Limb (tissue), 2 donors: ENCODE measurements at regions not wholly inside any gene's neighbourhood (a gene's known extent, or its start where the extent isn't known, plus 50 kb on each side); places are given as distances from the start of the nearest gene placed in this dataset.
A peak's percentile ranks its signal among the peaks of the same experiment; 100 is the strongest.
"Not testable (repeated sequence)": the region's sequence is repeated elsewhere in the genome, so short reads cannot be mapped to it uniquely, and the experiment has no call there.

Source experiments
- DNase-seq, 2 donors: peaks; one replicate each; pipeline ENCODE4 v3.0.0-alpha.2; 2016; ENCODE audit errors: extremely low spot score in 2 of 2

DNA sequence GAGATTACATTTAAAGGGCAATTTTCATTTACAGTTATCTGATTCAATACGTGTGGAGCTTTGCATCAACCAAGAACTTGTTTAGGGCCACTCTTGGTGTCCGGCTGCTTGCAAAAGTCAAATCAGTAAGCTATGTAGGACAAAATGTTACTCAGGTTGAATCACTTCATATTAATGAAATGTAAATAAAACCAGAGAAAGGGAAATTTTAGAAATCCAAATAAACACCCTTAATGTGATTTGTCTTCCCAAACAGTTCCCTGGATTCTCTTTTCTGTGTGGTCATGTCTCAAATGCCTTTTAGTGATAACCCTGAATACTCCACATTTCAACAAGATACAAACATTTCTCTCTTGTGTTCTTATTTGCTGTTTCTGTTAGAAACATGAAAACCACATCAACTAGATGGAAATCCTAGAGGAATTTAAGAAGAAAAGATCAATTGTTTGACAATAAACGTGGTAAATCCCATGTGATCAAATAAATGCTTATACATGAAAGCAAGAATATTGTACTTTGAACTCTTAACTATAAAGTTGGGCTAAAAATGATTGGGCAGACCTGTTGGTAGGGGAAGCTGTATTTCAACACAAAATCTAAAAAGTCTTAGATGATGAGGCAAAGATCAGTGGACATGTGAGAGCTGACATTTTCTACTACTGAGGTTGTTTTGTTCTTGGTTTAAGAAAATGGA, 101.3 kb downstream of the CDC42EP3 start:
- no peak for DNase-seq

DNA sequence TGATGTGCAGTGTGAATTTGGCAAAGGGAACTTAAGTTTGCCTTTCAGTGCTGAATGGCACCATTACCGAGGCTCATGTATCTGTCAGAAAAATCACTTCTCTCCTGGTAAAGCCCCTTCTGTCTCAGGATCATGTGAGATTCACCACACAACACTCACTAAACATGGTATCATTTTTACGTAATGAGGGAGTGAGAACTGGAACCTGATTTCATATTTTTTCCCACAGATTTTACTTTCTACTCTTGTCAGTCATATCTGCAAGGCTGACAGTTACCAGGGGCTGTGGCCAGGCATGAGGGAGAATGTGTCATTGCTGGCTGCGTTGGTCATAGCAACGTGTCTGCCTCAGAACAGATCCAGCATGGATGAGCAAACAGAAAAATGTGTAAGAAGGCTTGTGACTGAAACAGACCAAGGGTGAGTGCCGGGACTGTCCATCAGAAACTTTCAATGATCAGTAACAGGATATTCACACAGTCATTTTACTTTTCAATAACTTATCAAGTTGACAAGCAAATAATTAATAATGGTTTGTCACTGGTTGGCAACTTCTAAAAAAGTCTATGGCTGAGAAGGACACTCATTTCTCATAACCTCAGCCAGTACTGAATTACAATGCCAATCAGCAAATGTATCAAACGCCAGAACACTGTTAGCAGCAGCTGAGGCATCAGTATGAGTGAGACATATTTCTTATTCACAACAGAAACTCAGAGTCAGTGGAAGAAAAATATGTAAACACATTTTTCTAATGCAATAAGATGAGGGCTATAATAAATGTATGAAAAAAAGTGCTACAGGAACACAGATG, 100.5 kb downstream of the CDC42EP3 start:
- DNase-seq, result no peak

DNA sequence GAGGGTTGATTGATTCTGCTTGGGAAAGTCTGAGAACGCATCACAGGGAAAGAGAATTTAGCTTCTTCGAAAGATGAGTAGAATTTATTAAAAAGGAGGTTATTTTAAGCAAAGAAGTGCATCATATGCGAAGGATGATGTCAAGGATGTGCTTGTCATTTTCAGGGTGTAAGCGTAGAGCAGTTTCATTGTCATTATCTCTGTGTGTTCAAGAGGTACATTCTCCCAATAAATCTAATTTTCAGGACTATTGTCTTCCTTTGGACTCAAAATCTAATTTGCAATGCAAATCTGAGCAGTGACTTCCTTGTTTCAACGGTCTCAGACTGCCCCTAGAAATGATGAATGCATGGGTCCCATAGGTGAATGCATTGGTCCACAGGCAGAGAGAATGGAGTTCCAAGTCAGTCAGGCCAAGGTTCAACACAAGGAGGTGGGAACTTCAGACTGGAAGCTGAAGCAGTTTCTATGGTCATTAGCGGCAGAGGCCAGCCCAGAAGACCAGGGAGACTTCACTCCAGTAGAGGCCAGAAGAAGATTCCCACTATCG, 99.8 kb downstream of the CDC42EP3 start:
- no peak for DNase-seq

GRCh38 chr2:37573451-37574388, 97.7 kb downstream of the CDC42EP3 start:
- no peak for DNase-seq

DNA sequence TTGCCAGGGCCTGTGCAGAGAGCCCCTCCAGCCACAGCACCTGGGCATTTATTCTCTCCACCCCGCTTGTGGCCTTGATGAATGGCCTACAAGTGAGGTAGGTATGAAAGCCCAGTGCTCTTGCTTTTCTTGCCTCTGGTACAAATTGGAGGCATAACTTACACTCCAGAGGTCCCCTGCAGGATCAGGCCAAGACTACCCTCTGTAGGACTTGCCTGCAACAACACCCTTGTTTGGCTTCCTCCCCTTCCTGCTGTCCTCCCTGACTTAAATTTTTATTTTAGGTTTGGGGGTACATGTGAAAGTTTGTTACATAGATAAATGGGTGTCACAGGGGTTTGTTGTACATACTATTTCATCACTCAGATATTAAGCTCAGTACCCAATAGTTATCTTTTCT, 95.7 kb downstream of the CDC42EP3 start:
- DNase-seq, result no peak

GRCh38 chr2:37576194-37576593, 95.2 kb downstream of the CDC42EP3 start:
- DNase-seq, result not testable (repeated sequence)

DNA sequence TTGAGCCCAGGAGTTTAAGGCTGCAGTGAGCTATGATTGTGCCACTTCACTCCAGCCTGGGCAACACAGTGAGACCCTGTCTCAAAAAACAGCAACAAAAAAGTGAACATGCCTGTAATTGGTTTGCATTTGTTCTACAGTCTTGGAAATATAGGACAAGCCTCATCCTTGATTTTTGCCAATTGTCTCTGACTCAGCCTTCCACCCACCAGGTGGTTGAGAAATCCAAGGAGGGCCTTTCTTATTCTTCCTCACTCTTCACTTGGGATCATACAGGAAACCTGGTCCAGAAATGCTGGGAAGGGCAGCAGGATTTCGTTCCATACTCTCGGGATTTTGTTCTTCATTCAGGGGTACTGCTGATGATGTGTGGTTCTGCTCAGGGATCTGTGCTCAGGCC, 94.6 kb downstream of the CDC42EP3 start:
- DNase-seq, result no peak

GRCh38 chr2:37579192-37579713, 92.2 kb downstream of the CDC42EP3 start:
- DNase-seq, result no peak

- not testable (repeated sequence) for DNase-seq
These were observed 91.5 kb downstream of the CDC42EP3 start for GRCh38 chr2:37579949-37580348.

DNA sequence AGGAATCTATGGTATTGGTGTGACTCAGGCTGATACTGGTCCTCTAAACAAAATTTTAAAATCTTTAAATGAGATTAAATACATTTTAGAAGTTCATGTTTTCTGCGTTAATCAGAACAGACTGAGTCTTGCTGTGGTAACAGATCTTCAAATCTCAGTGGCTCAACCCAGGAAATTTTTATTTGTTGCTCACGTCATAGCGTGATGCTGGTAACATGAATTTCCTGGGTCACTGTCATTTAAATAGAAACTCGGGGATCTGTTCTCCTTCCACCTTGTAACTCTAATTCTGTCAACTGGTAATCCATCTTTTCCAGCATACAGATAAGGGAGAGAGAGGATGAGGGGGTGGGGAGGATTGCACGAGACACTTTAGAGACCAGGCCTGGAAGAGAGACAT, 90.0 kb downstream of the CDC42EP3 start:
- no peak for DNase-seq

DNA sequence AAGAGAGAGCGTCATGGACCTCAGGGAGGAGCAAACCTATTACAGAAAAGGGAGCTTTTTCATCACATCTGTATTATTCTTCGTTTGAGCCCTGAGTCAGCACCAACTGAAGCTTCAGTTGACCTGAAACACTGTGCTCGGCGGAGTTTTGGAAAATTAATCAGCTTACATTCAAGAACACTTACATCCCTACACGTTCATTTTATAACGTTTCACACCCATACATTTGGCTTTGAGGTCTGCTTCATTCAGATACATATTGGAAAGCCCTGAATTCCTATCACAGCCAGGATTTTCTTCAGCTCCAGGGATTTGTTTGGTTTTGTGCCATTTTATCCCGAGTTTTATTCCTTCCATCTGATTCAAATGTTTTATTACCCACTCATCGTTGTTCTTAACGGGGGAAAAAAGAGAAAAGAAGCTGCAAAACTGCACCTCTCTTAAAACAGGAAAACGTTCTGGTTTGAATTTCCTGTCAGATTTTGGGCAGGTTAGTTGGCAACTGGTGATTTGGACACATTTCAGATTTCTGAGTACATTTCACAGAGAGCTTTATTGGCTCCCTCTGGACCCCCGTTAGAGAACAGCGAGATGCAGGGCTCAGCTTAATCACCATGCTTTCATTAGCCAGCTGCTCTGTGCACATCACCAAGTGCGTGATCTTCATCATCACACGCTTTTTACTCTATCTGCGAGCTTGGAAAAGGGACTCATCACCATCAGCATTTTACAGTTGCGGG, 88.8 kb downstream of the CDC42EP3 start:
- peak; percentile 46 to 54 for DNase-seq

- no peak for DNase-seq
These were observed 88.0 kb downstream of the CDC42EP3 start for GRCh38 chr2:37583402-37583801.

DNA sequence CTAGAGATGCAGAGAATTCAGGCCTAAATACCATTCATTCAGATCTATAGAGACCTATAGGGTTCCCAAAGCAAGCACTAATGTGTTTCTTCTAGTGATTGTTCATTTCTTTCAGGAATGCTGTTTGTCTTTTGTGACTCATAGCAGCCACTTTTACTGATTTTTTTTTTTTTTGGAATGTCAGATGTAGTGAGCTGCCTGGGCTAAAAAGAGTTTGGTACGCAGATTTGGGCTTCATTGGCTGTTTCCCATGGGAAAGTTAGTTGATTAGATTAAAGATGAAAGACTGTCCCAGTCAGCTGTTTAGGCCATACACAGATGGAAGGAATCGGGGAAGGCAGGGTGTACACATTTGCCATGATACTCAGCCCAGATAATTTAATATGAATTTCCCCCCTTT, 87.6 kb downstream of the CDC42EP3 start:
- no peak for DNase-seq

GRCh38 chr2:37585295-37585908, 86.0 kb downstream of the CDC42EP3 start:
- DNase-seq, result no peak

- DNase-seq, result no peak
These were observed 85.3 kb downstream of the CDC42EP3 start for GRCh38 chr2:37585982-37586621.

DNA sequence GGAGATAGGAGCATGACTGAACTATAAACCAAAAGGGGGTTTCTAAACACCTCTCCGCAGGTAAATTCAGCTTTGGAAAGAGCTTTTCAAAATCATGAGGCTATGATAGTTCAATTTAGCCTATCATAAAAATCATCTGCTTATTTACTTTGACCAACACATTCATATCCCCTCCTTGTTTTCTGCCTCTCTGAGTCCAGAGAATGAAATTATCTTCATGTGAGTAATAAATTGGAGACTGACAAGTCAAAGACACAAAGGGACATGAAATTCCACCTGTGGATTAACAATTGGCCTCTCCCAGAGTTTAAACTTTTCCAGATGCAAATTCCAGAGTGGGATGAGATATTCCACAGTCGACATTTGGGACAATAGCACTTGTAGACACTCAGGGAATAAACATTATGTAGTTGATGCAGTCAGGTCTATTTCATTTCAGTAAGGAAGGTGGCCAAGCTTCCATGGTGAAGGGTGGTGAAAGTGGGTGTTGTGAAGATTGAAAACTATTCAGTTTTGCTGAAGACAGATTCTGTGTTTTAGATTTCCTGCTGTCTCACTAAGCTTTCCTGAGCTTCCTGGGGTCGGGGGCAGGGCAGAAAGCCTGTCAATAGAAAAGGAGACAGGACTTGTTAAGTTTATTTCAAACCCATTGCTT, 84.7 kb downstream of the CDC42EP3 start:
- DNase-seq, result no peak

GRCh38 chr2:37587817-37588216, 83.6 kb downstream of the CDC42EP3 start:
- DNase-seq, result no peak

GRCh38 chr2:37588316-37588777, 83.1 kb downstream of the CDC42EP3 start:
- DNase-seq, result no peak

DNA sequence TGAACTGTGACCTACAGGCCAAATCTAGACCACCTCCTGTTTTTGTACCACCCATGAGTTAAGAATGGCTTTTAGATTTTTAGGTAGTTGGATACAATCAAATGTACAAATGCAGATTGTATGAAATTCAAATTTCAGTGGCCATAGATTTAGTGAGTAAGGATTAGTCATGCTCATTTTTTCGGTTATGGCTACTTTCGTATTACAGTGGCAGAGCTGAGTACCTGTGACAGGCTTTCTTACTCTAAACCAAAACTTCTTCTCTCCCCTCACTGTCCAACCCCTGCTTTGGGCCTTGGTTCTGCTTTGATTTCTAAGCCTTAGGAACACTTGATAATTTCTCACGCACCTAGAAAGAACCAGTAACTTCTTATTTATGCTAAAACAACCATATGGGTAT, 82.1 kb downstream of the CDC42EP3 start:
- no peak for DNase-seq
